Omental fat pad (tissue), 3 donors: ENCODE measurements at regions not wholly inside any gene's neighbourhood (a gene's known extent, or its start where the extent isn't known, plus 50 kb on each side); places are given as distances from the start of the nearest gene placed in this dataset.

ENCODE experiments used
- ATAC-seq: fragments of 150-250 bp; one replicate; pipeline ENCODE4 v1.9.1; 2016; ENCODE audit warnings: mild to moderate bottlenecking, moderate library complexity; ENCODE audit not compliant: low FRiP score
- DNase-seq: peaks from one replicate; pipeline ENCODE4 v3.0.0-alpha.2; 2019; ENCODE audit warnings: low spot score
- CTCF ChIP-seq, 3 donors: fragments of 450-650 bp; IDR thresholded peaks; one replicate each; pipeline ENCODE4 v1.5.1; 2016 to 2017; ENCODE audit warnings: antibody characterized with exemption in 3 of 3, mild to moderate bottlenecking in 3 of 3, moderate library complexity in 2 of 3

- TF ChIP-seq CTCF (IDR thresholded peaks at IDR 0.05) = no peak
- DNase-seq (no peak), ATAC-seq (no peak)
Measured at GRCh38 chr1:185600641-185601040, 133.6 kb upstream of the HMCN1 start.

GRCh38 chr1:185598332-185598731 is 135.9 kb upstream of the HMCN1 start:
- DNase-seq (no peak), ATAC-seq (no peak)
- no peak for TF ChIP-seq CTCF (IDR thresholded peaks at IDR 0.05)

GRCh38 chr1:185595835-185596667 is 138.1 kb upstream of the HMCN1 start:
- DNase-seq (no peak), ATAC-seq (no peak)
- TF ChIP-seq CTCF (IDR thresholded peaks at IDR 0.05) = no peak

GRCh38 chr1:185594786-185595410 is 139.3 kb upstream of the HMCN1 start:
- no peak for DNase-seq
- ATAC-seq = no peak
- no peak for TF ChIP-seq CTCF (IDR thresholded peaks at IDR 0.05)

- no peak for ATAC-seq
Measured at GRCh38 chr1:185593271-185593670, 140.9 kb upstream of the HMCN1 start.

GRCh38 chr1:185585770-185586169 is 148.4 kb upstream of the HMCN1 start:
- ATAC-seq = no peak
- no peak for TF ChIP-seq CTCF (IDR thresholded peaks at IDR 0.05)
- no peak for DNase-seq

More at GRCh38 chr1:185593271-185593670, 140.9 kb upstream of the HMCN1 start:
- DNase-seq = no peak
- TF ChIP-seq CTCF (IDR thresholded peaks at IDR 0.05) = no peak
